Endothelial cell of umbilical vein (primary cell): ENCODE measurements at regions not wholly inside any gene's neighbourhood (a gene's known extent, or its start where the extent isn't known, plus 50 kb on each side); places are given as distances from the start of the nearest gene placed in this dataset.
"Not testable (repeated sequence)": the region's sequence is repeated elsewhere in the genome, so short reads cannot be mapped to it uniquely, and the experiment has no call there.

Experiments used
- EZH2 ChIP-seq: IDR thresholded peaks from 2 replicates; pipeline ENCODE4 v1.6.1; 2012; ENCODE audit warnings: borderline replicate concordance, low read depth, mild to moderate bottlenecking, moderate library complexity, low read length, inconsistent platforms; ENCODE audit not compliant: severe bottlenecking
- JUN ChIP-seq: IDR thresholded peaks from 2 replicates; pipeline ENCODE4 v1.6.1; 2011; ENCODE audit warnings: borderline replicate concordance, low read depth; ENCODE audit not compliant: insufficient read length, insufficient read depth
- MYC ChIP-seq: IDR thresholded peaks from one replicate; pipeline ENCODE4 v1.6.1; 2011; ENCODE audit warnings: mild to moderate bottlenecking, low read depth, low read length
- POLR2A ChIP-seq: IDR thresholded peaks from 2 replicates; pipeline ENCODE4 v1.6.1; 2012; ENCODE audit warnings: low read depth, mild to moderate bottlenecking, control low read depth, low read length
- POLR2AphosphoS5 ChIP-seq: IDR thresholded peaks from 2 replicates; pipeline ENCODE4 v1.6.1; 2012; ENCODE audit warnings: low read depth, mild to moderate bottlenecking, control low read depth, low read length, moderate library complexity; ENCODE audit not compliant: insufficient read depth
- TF ChIP-seq, protein P1 (sequence below), 2 donors: IDR thresholded peaks; 1 replicate in 1 of 2; 2 replicates in 1 of 2; pipeline ENCODE4 v1.5.1; 2011; ENCODE audit warnings: low read length in 2 of 2, mild to moderate bottlenecking in 2 of 2, moderate library complexity in 2 of 2, control low read depth in 1 of 2, inconsistent platforms in 1 of 2, low read depth in 1 of 2; ENCODE audit not compliant: insufficient read depth in 1 of 2; ENCODE audit errors: extremely low read depth in 1 of 2
- TF ChIP-seq, protein P2 (sequence below): IDR thresholded peaks from 2 replicates; pipeline ENCODE4 v1.6.1; 2011; ENCODE audit not compliant: insufficient read depth, insufficient read length

DNA sequence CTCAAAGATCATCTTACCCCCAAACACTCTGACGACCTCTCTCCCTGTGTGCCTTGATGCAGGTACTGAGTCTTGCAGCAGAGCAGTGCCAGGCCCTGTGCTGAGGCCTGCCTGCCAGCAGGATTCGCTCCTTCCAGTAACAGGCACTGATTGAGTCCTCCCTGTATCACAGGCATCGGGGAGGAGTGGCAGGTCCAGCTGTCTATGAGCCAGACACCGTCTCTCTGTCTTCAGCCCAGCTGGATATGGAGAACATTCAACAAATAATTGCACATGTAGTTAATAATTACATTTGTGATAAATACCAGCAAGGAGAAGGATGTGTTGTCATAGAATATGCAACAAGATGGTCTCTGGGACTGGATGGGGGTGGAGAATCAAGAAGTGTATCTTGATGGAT is 129.1 kb downstream of the GOLGA8T start:
- TF ChIP-seq POLR2AphosphoS5, POLR2A, EZH2, MYC, JUN: not testable (repeated sequence)
- TF ChIP-seq, protein P1, sequence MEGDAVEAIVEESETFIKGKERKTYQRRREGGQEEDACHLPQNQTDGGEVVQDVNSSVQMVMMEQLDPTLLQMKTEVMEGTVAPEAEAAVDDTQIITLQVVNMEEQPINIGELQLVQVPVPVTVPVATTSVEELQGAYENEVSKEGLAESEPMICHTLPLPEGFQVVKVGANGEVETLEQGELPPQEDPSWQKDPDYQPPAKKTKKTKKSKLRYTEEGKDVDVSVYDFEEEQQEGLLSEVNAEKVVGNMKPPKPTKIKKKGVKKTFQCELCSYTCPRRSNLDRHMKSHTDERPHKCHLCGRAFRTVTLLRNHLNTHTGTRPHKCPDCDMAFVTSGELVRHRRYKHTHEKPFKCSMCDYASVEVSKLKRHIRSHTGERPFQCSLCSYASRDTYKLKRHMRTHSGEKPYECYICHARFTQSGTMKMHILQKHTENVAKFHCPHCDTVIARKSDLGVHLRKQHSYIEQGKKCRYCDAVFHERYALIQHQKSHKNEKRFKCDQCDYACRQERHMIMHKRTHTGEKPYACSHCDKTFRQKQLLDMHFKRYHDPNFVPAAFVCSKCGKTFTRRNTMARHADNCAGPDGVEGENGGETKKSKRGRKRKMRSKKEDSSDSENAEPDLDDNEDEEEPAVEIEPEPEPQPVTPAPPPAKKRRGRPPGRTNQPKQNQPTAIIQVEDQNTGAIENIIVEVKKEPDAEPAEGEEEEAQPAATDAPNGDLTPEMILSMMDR (IDR thresholded peaks at IDR 0.05; ENCODE audit: extremely low read depth in 1 of 2, insufficient read depth in 1 of 2, low read depth in 1 of 2, low read length in 2 of 2), result not testable (repeated sequence)
- TF ChIP-seq, protein P2, sequence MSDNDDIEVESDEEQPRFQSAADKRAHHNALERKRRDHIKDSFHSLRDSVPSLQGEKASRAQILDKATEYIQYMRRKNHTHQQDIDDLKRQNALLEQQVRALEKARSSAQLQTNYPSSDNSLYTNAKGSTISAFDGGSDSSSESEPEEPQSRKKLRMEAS, result not testable (repeated sequence)
